ENCODE measurements at regions not wholly inside any gene's neighbourhood (a gene's known extent, or its start where the extent isn't known, plus 50 kb on each side); places are given as distances from the start of the nearest gene placed in this dataset.

- TF ChIP-seq CTCF (IDR thresholded peaks at IDR 0.05; ENCODE audit: low read depth, low read length, poor library complexity, severe bottlenecking) (no peak), EZH2phosphoT487 (IDR thresholded peaks at IDR 0.05; ENCODE audit: borderline replicate concordance, low read length) (no peak)
Measured at GRCh38 chr15:35741395-35741794, 195.4 kb upstream of the DPH6 start.
